Osteocyte (in vitro differentiated cells): ENCODE measurements at regions not wholly inside any gene's neighbourhood (a gene's known extent, or its start where the extent isn't known, plus 50 kb on each side); places are given as distances from the start of the nearest gene placed in this dataset.
"Not testable (repeated sequence)": the region's sequence is repeated elsewhere in the genome, so short reads cannot be mapped to it uniquely, and the experiment has no call there.

Experiments used
- DNase-seq: peaks from one replicate; pipeline ENCODE4 v3.0.0; 2021; ENCODE audit warnings: mixed read lengths; ENCODE audit not compliant: unreplicated experiment; ENCODE audit errors: extremely low spot score
- H3K27ac Mint-ChIP-seq: one replicate; pipeline ENCODE4 v1.8.0; 2021; ENCODE audit warnings: mild to moderate bottlenecking, mixed read lengths; ENCODE audit not compliant: unreplicated experiment
- H3K27me3 Mint-ChIP-seq: one replicate; pipeline ENCODE4 v1.8.0; 2021; ENCODE audit warnings: mixed read lengths; ENCODE audit not compliant: unreplicated experiment
- H3K36me3 Mint-ChIP-seq: one replicate; pipeline ENCODE4 v1.8.0; 2021; ENCODE audit warnings: mixed read lengths; ENCODE audit not compliant: unreplicated experiment
- H3K4me1 Mint-ChIP-seq: one replicate; pipeline ENCODE4 v1.8.0; 2021; ENCODE audit warnings: mixed read lengths; ENCODE audit not compliant: unreplicated experiment
- H3K4me3 Mint-ChIP-seq: one replicate; pipeline ENCODE4 v1.8.0; 2021; ENCODE audit warnings: mild to moderate bottlenecking, moderate library complexity, mixed read lengths; ENCODE audit not compliant: unreplicated experiment
- H3K9me3 Mint-ChIP-seq: one replicate; pipeline ENCODE4 v1.8.0; 2021; ENCODE audit warnings: mixed read lengths; ENCODE audit not compliant: unreplicated experiment
- TF ChIP-seq, protein P1 (sequence below): fragments of 200-600 bp; sonication (generic); IDR thresholded peaks from 2 replicates; pipeline ENCODE4 v1.5.0; 2021; ENCODE audit warnings: antibody characterized with exemption, mild to moderate bottlenecking, moderate library complexity

GRCh38 chr7:407721-408539 lies 111.7 kb downstream of the PDGFA start:
- Mint-ChIP-seq H3K4me1 (peaks cover 2% of the 10 kb centered on the region), H3K27ac (no peak overlapping the region), H3K27me3 (peaks cover 44% of the 10 kb centered on the region), H3K36me3 (no peaks in the 10 kb centered on the region), H3K9me3 (no peaks in the 10 kb centered on the region), H3K4me3 (no peak overlapping the region)
- TF ChIP-seq, protein P1, sequence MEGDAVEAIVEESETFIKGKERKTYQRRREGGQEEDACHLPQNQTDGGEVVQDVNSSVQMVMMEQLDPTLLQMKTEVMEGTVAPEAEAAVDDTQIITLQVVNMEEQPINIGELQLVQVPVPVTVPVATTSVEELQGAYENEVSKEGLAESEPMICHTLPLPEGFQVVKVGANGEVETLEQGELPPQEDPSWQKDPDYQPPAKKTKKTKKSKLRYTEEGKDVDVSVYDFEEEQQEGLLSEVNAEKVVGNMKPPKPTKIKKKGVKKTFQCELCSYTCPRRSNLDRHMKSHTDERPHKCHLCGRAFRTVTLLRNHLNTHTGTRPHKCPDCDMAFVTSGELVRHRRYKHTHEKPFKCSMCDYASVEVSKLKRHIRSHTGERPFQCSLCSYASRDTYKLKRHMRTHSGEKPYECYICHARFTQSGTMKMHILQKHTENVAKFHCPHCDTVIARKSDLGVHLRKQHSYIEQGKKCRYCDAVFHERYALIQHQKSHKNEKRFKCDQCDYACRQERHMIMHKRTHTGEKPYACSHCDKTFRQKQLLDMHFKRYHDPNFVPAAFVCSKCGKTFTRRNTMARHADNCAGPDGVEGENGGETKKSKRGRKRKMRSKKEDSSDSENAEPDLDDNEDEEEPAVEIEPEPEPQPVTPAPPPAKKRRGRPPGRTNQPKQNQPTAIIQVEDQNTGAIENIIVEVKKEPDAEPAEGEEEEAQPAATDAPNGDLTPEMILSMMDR: no peak
- DNase-seq: no peak

DNA sequence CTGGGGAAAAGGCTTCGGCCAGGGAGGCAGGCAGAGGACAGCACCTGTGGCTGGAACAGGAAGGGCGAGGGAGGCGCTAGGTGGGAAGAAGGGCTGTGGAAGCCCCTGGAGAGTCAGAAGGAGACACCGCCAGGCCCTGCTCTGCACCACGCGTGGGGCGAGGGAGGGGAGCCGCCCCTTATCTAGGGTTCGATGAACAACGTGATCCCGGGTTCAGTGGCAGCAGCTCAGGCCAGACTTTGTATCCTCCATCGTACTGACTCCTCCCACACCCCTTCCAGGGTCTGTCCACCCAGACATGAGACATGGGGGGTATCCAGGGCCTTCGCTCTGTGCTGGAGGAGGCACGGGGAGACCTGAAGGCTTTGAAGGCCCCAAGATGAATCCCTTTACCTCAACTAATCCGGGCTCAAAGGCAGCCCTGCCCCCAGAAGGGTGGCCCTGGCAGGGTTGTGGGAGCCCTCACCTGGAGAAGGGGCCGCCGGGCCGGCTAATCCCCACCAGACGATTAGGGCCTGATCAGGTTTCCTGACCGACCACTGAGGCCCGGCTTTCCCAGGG lies 110.8 kb downstream of the PDGFA start:
- H3K9me3 Mint-ChIP-seq: no peaks in the 10 kb centered on the region
- H3K4me1 Mint-ChIP-seq: peaks cover 2% of the 10 kb centered on the region
- peaks cover 42% of the 10 kb centered on the region for H3K27me3 Mint-ChIP-seq
- no peak overlapping the region for H3K27ac Mint-ChIP-seq
- no peak overlapping the region for H3K4me3 Mint-ChIP-seq
- no peaks in the 10 kb centered on the region for H3K36me3 Mint-ChIP-seq
- no peak for DNase-seq
- TF ChIP-seq, protein P1: no peak

- H3K36me3 Mint-ChIP-seq: no peaks in the 10 kb centered on the region
- no peaks in the 10 kb centered on the region for H3K9me3 Mint-ChIP-seq
- H3K27me3 Mint-ChIP-seq: peaks cover 35% of the 10 kb centered on the region
- H3K27ac Mint-ChIP-seq: no peak overlapping the region
- DNase-seq: no peak
- TF ChIP-seq, protein P1: no peak
- no peak overlapping the region for H3K4me3 Mint-ChIP-seq
- peaks cover 2% of the 10 kb centered on the region for H3K4me1 Mint-ChIP-seq
These were observed 110.0 kb downstream of the PDGFA start for GRCh38 chr7:409339-410281.

DNA sequence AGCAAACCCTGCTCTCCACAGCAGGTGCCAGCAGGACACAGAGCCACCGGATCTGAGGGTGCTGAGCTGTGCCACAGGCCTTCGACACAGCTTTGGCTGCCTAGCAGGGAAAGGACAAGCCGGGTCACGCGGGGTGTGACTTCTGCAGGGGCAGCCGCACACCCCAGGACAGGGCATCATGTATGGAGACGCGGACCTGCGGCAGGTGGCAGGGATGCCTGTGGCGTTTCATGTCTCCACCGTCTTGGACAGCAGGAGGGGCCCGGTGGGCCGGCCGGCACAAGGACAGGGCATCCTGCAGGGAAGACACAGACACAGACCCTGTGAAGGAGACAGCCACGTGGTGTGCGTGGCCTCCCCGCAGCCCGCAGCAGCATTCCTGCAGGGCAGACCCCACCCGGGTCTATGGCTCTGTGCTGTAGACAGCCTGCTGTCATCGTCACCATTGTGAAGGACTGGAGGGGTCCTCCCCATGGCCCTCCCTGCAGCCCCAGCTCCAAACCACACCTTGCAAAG lies 109.2 kb downstream of the PDGFA start:
- H3K4me3 Mint-ChIP-seq: no peak overlapping the region
- H3K27me3 Mint-ChIP-seq: peaks cover 28% of the 10 kb centered on the region
- no peaks in the 10 kb centered on the region for H3K9me3 Mint-ChIP-seq
- peaks cover 2% of the 10 kb centered on the region for H3K4me1 Mint-ChIP-seq
- H3K27ac Mint-ChIP-seq: no peak overlapping the region
- TF ChIP-seq, protein P1: no peak
- no peak for DNase-seq
- no peaks in the 10 kb centered on the region for H3K36me3 Mint-ChIP-seq

DNA sequence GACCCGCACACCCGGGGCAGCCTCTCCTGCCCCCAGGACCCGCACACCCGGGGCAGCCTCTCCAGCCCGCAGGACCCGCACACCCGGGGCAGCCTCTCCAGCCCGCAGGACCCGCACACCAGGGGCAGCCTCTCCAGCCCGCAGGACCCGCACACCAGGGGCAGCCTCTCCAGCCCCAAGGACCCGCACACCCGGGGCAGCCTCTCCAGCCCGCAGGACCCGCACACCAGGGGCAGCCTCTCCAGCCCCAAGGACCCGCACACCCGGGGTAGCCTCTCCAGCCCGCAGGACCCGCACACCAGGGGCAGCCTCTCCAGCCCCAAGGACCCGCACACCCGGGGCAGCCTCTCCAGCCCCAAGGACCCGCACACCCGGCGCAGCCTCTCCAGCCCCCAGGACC lies 108.5 kb downstream of the PDGFA start:
- H3K4me1 Mint-ChIP-seq, H3K27ac Mint-ChIP-seq, DNase-seq, H3K36me3 Mint-ChIP-seq, H3K9me3 Mint-ChIP-seq, H3K4me3 Mint-ChIP-seq: not testable (repeated sequence)
- H3K27me3 Mint-ChIP-seq: peaks cover 25% of the 10 kb centered on the region
